Right atrium auricular region (tissue), 2 donors: ENCODE measurements at regions not wholly inside any gene's neighbourhood (a gene's known extent, or its start where the extent isn't known, plus 50 kb on each side); places are given as distances from the start of the nearest gene placed in this dataset.

Experiments
- DNase-seq: peaks from one replicate; pipeline ENCODE4 v3.0.0-alpha.2; 2019; ENCODE audit warnings: low spot score
- H3K27ac ChIP-seq, 2 donors: fragments of 200-600 bp; sonication (generic); 1 replicate in 1 of 2; 2 replicates in 1 of 2; pipeline ENCODE4 v1.5.1; 2016 to 2019
- H3K27me3 ChIP-seq, 2 donors: fragments of 200-600 bp; sonication (generic); one replicate each; pipeline versions ENCODE4 v1.5.1 to v1.6.0; 2017 to 2019
- H3K36me3 ChIP-seq: fragments of 200-600 bp; sonication (generic); one replicate; pipeline ENCODE4 v1.5.1; 2016
- H3K4me1 ChIP-seq, 2 donors: fragments of 200-600 bp; sonication (generic); one replicate each; pipeline versions ENCODE4 v1.5.1 to v1.6.0; 2017 to 2019
- H3K4me3 ChIP-seq, 2 donors: fragments of 200-600 bp; sonication (generic); 1 replicate in 1 of 2; 2 replicates in 1 of 2; pipeline ENCODE4 v1.5.1; 2017 to 2019; ENCODE audit warnings: mild to moderate bottlenecking in 1 of 2, moderate library complexity in 1 of 2
- H3K9me3 ChIP-seq, 2 donors: fragments of 200-600 bp; sonication (generic); one replicate each; pipeline ENCODE4 v1.5.1; 2019
- TF ChIP-seq, protein P1 (sequence below), 2 donors: fragments of 200-600 bp; sonication (generic); IDR thresholded peaks; one replicate each; pipeline ENCODE4 v1.5.1; 2019; ENCODE audit warnings: antibody characterized with exemption in 2 of 2

DNA sequence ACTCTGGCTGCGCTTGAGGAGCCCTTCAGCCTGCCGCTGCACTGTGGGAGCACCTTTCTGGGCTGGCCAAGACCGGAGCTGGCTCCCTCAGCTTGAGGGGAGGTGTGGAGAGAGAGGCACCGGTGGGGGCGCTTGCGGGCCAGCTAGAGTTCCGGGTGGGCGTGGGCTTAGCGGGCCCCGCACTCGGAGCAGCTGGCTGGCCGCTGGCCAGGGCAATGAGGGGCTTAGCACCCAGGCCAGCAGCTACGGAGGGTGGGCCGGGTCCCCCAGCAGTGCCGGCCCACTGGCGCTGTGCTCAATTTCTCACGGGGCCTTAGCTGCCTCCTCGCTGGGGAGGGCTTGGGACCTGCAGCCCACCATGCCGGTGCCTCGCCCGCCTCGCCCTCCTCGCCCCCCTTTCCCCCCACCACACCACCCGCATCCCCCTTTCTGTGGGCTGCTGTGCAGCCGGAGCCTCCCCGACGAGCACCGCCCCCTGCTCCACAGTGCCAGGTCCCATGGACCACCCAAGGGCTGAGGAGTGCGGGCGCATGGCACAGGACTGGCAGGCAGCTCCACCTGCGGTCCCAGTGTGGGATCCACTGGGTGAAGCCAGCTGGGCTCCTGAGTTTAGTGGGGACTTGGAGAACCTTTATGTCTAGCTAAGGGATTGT, 954.5 kb downstream of the DTWD2 start:
- DNase-seq, result no peak
- H3K9me3 ChIP-seq, result peaks cover 0 to 8% of the 10 kb centered on the region in 2 donors
- H3K4me1 ChIP-seq, result no peaks in the 10 kb centered on the region
- no peak overlapping the region for H3K4me3 ChIP-seq
- no peaks in the 10 kb centered on the region for H3K27me3 ChIP-seq
- TF ChIP-seq, protein P1, sequence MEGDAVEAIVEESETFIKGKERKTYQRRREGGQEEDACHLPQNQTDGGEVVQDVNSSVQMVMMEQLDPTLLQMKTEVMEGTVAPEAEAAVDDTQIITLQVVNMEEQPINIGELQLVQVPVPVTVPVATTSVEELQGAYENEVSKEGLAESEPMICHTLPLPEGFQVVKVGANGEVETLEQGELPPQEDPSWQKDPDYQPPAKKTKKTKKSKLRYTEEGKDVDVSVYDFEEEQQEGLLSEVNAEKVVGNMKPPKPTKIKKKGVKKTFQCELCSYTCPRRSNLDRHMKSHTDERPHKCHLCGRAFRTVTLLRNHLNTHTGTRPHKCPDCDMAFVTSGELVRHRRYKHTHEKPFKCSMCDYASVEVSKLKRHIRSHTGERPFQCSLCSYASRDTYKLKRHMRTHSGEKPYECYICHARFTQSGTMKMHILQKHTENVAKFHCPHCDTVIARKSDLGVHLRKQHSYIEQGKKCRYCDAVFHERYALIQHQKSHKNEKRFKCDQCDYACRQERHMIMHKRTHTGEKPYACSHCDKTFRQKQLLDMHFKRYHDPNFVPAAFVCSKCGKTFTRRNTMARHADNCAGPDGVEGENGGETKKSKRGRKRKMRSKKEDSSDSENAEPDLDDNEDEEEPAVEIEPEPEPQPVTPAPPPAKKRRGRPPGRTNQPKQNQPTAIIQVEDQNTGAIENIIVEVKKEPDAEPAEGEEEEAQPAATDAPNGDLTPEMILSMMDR (IDR thresholded peaks at IDR 0.05), result no peak
- no peaks in the 10 kb centered on the region for H3K36me3 ChIP-seq
- no peak overlapping the region for H3K27ac ChIP-seq

DNA sequence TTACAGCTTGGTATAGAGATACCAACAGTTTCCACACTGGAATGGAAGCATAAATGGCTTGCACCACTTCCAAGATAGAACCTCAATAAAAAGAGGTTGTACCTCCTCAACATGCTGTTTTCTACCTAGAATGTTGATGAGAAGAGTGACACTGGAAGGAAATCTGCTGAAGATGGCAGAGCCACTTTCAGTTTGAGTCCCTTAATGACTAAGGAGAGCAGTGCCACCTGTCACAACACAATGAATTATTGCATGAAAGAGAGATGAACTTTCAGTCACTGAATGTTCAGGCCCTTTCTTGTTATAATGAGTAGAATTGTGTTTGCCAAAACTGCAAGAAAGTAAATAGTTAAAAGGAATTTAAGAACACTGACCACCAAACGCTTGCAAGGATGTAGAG, 958.5 kb downstream of the DTWD2 start:
- Histone ChIP-seq H3K36me3 (no peaks in the 10 kb centered on the region), H3K9me3 (peaks cover 0 to 8% of the 10 kb centered on the region in 2 donors)

DNA sequence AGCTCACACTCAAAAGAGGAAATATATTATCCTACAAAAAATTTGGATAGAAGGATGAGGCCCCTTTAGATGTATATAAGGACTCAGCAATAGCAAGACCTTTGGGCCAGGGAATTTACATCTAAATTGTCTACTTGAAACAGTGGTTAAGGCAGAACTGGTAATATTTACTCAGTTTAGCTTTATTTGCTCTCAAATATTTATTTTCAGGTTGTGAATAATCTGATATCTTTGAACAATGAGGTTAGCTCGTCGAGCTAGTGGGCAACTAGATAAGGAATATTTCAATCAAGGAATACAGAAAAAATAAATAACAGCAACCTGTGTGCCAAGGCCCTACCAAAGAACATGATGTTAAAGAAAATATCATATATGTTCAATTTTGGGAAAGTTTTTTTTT, 966.3 kb downstream of the DTWD2 start:
- Histone ChIP-seq H3K4me1 (no peaks in the 10 kb centered on the region), H3K27ac (no peak overlapping the region), H3K36me3 (no peaks in the 10 kb centered on the region), H3K9me3 (no peaks in the 10 kb centered on the region), H3K4me3 (no peak overlapping the region), H3K27me3 (no peaks in the 10 kb centered on the region)
- TF ChIP-seq, protein P1 (IDR thresholded peaks at IDR 0.05), result no peak
- no peak for DNase-seq

More for the DNA sequence above, 958.5 kb downstream of the DTWD2 start:
- Histone ChIP-seq H3K27me3 (no peaks in the 10 kb centered on the region), H3K4me1 (no peaks in the 10 kb centered on the region), H3K4me3 (no peak overlapping the region), H3K27ac (no peak overlapping the region)
- DNase-seq, result no peak
- TF ChIP-seq, protein P1 (IDR thresholded peaks at IDR 0.05), result no peak

DNA sequence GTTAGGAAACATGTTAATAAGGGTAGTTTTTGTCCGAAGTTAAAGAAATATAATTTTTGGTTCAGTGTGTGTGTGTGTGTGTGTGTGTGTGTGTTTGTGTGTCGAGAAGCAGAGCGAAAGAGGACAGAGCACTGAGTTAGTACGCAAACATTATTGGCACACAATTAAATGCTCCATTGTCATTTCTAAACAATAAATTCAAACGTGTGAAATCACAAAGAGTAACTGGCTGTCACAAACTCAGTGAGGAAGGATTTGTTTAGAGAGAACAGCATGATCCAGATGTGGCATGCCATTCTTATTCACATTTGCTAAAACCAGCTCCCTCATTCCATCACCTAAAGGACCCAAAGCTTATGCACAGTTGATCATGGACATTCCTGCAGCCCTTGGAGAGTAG, 970.8 kb downstream of the DTWD2 start:
- no peak for DNase-seq
- H3K27me3 ChIP-seq, result no peaks in the 10 kb centered on the region
- no peak overlapping the region for H3K4me3 ChIP-seq
- no peaks in the 10 kb centered on the region for H3K36me3 ChIP-seq
- TF ChIP-seq, protein P1 (IDR thresholded peaks at IDR 0.05), result no peak
- no peaks in the 10 kb centered on the region for H3K4me1 ChIP-seq
- H3K27ac ChIP-seq, result no peak overlapping the region
- H3K9me3 ChIP-seq, result no peaks in the 10 kb centered on the region

DNA sequence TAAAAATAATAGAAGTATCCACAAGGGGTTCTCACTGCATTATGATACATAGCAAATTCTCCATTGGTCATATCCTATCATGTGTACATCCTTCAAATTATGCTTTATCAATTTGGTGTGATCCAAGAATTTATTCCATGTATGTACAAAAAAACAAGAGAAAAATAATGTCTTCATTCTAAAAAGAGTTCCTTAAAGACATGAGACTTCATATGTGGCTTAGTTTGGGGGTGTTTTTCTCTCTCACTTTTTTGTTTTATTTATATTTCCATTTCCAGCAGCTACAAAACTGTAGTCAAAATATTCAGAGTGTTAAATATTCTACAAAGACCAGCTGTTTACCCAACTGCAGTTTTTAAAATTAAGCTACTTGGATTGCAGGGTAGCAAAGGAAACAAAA, 972.0 kb downstream of the DTWD2 start:
- TF ChIP-seq, protein P1 (IDR thresholded peaks at IDR 0.05), result no peak
- H3K4me3 ChIP-seq, result no peak overlapping the region
- H3K9me3 ChIP-seq, result no peaks in the 10 kb centered on the region
- no peak overlapping the region for H3K27ac ChIP-seq
- no peak for DNase-seq
- no peaks in the 10 kb centered on the region for H3K36me3 ChIP-seq
- no peaks in the 10 kb centered on the region for H3K4me1 ChIP-seq
- no peaks in the 10 kb centered on the region for H3K27me3 ChIP-seq

DNA sequence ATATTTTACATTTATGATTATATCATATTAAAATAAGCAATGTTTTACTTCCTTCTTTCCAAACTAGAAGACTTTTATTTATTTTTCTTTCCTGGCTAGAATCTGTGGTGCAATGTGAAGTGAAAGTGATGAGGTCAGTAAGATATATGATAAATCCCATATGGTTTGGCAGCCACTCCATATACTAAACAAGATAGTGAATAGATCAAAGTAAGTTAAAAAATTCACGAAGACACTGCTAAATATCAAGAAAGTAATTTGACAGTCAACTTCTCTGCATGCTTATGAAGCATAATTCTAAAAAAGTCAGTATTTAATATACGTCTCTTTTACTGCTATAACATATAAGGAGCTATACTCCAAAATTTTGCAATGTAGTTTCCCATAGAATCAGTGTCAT, 972.8 kb downstream of the DTWD2 start:
- TF ChIP-seq, protein P1 (IDR thresholded peaks at IDR 0.05), result no peak
- no peaks in the 10 kb centered on the region for H3K27me3 ChIP-seq
- no peak overlapping the region for H3K4me3 ChIP-seq
- no peak overlapping the region for H3K27ac ChIP-seq
- DNase-seq, result no peak
- H3K4me1 ChIP-seq, result no peaks in the 10 kb centered on the region
- H3K36me3 ChIP-seq, result no peaks in the 10 kb centered on the region
- no peaks in the 10 kb centered on the region for H3K9me3 ChIP-seq
